GM18870 (cell line): ENCODE measurements at regions not wholly inside any gene's neighbourhood (a gene's known extent, or its start where the extent isn't known, plus 50 kb on each side); places are given as distances from the start of the nearest gene placed in this dataset.
A peak's percentile ranks its signal among the peaks of the same experiment; 100 is the strongest.

Experiments
- ATAC-seq: cut with Tn5 transposase; IDR thresholded peaks from one replicate; pipeline ENCODE4 v1.9.1; 2021; ENCODE audit warnings: moderate library complexity; ENCODE audit not compliant: unreplicated experiment

DNA sequence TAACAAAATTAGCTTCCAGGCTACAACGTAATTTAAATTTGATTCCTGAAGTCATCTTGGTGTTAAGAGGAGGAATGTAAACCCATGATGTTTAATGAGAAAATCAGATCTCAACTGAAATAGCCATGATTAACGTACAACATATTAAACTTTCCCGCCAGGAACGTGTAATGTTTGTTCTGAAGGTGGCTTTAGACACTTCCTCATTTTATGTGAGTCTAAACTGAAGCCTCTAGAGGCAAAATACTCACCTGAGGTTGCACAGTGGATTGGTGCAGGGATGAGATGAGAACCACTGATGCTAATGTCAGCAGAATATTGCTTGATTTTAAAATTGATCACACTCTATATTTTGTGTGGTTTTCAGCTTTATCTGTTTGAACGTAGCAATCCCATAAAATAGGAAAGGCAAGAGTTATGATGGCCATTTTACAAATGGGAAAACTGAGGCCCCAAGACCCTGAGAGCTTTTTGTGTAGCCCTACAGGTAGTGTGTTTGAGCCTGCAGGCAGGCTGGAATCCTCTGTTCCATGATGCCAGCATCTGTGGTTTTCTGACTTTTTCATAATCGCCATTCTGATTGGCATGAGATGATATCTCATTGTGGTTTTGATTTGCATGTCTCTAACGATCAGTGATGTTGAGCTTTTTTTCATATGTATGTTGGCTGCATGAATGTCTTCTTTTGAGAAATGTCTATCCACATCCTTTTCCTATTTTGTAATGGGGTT lies 243.7 kb upstream of the BMPER start:
- ATAC-seq: no peak

DNA sequence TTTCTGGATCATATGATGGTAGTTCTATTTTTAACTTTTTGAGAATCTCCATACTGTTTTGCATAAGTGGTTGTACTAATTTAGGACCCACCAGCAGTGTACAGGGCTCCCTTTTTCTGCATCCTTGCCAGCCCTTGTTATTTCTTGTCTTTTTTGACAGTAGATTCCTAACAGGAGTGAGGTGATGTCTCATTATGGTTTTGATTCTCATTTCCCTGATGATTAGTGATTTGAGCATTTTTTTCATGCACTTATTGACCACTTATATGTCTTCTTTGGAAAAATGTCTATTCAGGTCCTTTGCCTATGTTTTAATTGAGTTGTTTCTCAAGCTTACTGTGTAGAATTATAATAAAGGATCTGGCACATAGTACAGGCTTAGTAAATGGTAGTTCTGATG lies 238.8 kb upstream of the BMPER start:
- no peak for ATAC-seq

DNA sequence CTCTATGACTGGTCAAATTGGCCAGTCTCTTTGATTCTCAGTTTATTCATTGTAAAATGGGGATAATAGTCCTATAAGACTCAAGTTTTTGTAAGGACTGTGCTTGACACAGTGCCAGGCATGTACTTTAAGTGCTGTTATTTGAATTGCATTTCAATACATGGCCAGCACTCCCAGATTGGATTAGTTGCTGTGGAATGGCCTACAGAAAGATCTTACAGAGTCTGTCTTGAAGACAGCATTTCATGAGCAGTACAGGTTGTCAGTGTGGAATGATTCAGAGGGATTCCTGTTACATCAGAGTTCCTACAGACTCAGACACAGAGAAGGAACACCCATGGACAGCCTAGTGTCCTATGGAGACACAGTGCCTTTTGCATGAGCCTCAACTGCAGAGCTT lies 238.1 kb upstream of the BMPER start:
- ATAC-seq: no peak

DNA sequence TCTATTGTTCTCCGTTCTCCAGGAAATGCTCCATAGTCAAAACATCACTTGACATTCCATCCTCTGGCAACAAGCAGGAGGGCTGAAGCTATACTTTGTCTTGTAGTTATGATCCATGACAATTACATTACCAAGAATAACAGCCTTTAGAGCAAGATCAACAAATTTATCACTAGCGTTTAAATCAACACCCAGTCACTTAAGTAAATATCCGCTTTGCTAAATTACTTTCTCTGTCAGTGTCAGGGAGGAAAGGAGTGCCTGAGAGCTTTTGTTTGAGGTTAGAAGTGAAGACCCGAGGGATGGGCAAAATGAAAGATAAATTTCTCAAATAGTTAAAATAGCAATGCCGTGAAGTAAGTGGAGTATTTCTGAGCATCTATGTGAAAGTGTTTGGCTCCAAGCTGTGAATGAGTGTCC lies 236.1 kb upstream of the BMPER start:
- ATAC-seq: no peak

DNA sequence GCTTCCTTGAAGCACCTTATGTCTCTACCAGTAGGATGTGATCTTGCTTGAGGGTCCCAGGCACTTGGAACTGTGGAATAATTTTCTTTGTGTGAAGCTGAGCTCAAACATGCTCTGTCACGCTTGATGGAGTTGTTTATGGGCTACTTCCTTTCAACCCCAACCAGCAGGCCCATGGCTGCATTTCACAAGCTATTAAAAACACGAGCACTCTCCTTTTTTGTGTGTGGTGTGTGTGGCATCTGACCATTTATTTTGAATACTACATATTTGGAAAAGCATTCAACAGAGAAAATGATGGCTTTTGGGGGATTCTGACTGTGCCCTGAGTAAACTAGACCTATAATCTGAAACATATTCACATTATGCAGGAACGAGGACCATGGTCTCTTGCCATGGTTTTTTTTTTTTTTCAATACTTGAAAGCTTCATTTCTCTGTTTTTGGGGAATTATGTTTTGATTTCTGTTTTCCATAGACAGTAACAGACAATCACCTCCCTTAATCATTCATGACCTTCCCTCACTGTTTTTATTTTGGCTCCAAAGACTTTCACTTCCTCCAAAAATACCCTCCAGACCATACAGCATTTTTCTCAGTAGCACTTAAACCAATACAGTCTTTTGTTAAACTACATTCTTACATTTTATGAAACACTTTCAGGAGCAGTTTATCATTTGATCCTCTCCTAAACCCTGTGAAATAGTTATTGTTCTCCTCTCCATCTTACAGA lies 233.6 kb upstream of the BMPER start:
- ATAC-seq: peak; percentile 70

DNA sequence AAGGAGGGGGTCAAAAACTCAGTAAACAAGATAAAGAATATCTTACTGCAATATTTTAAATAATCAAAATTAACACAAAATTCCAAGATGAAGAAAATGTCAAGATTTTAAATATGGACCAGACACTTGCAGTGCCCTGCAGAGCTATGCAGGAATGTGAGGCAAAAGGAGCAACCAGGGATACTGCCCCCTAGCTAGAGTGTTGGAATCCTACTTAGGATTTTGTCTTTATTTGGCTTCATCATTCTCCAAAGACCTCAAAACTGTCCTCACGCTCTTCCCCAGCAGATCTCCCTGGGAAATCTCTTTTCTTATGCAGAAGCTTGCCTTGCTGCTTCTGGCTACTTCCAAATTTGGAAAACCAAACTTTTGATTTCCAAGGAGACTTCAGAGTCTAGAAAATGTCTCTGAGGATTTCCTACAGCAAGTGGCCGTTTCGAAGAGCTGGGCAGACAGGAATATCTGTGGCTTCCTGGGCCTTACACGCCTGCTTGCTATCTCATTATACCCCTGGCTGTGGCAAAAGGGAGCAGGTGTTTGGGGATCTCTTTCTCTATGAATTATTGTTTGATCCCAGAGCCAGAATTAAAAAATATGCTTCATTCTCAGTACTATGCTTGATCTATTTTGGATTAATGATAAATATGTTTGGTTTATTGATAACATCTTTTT lies 232.2 kb upstream of the BMPER start:
- no peak for ATAC-seq

DNA sequence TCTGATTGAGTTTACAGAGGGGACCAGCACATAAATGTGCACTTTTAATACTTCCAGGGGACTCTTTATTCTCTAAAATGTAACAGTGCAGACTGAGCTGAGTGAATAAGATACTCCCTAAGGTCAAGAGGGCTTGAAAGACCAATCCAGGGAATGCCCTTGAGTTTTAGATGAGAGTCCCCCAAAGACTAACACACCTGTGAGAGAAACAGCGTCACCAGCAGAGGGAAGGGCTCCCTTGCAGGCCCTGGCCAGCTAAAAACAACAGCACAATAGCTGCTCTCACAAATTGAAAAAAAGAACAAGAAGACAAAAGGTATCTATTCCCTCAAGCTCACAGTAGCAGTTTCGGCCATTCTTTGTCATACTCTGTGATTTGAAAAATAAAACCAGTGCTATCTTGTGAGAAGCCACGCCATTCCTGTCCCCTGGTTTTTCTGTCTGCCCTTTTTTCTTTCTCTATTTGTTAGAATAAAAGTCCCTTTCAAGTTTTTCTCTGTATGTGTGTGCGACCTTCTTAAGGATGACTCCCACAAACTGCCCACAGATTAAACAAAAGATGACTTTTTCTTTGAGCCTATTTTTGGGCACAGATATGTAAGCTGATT lies 230.4 kb upstream of the BMPER start:
- ATAC-seq: peak; percentile 44

DNA sequence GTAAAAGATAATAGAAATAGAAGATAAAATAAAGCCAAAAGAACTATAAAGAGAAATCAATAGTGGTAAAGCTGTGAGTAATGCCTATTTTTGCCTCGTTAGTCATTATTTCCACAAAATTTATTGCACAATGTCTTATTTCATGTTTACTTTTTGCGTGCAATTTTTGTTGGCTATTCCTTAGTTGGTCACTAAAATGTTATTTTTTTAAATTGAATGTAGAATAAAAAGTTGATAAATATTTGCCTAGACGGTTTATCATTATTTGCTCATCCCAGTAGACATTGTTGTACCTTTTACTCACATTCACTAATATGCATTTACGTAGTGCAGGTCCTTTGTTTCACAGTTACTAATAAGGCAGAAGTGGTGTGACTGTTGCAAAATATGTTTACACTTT lies 227.8 kb upstream of the BMPER start:
- ATAC-seq: no peak

DNA sequence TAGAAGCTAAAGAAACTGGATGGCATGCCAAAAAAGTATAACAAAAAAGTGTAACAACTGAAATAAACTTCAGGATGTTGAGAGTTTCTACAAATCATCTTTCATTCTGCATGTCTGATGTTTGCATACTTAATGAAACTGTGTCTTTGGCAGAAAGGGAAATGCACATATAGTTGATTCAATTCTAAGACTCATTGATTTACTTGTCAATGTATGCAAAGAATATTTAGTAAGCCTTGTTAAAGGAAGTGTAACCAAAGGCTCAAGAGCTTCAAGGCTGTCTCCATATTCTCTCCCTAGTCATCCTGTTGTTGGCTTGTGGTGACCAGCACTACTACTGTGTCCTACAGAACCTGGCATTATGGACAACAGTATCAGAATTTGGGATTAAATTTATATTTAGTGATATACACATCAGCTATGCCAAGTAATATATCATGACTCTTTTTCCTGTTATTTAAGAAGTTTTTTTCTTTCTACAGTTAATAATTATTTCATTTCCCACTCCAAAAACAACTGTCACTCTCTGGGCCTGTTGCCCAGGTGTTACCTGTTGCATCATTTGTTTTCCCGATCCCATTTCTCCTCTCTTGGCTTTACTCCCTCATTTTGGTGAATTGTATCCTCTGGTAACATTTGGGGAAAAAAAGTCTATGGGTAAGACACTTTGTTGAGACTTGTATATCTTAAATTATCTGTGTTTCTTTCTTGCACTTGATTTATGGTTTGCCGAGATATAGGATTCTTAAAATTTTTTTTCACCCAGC lies 226.6 kb upstream of the BMPER start:
- ATAC-seq: no peak

DNA sequence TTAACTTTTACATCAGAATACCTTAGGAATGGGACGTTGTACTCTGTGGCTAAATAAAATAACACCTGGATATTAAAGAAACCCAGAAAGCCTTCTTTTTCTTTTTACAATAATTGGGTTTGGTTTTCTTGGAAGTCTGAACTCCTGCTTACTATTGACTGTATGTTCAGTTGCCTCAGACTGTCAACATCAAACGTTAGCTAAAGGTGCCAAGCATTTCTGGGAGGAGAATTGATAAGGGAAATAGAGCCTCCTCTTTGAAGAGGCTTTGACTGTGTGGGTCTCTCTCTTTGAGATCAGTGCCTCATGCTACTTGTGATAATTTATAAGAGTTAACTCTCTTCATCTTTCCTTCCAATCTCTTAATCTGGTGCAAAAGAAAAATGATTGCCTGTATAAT lies 224.7 kb upstream of the BMPER start:
- no peak for ATAC-seq

DNA sequence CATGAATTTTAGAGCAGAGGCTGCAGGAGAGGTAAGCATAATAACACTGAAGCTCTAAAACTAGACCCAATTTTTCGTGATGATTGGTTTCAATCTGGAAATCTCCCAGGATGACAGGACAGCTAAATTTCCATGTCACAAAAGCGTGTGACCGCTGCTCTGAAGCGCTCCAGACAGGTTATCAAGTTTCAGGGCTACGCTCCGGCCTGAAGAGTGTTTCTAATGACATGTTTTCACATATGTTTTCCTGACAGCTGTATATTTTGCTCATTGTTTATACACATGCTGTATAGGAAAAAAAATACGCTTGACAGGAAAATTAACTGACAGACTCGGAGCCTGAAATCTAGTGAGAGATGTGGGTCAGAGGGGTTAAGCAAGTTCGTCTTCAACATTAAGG lies 219.8 kb upstream of the BMPER start:
- no peak for ATAC-seq

DNA sequence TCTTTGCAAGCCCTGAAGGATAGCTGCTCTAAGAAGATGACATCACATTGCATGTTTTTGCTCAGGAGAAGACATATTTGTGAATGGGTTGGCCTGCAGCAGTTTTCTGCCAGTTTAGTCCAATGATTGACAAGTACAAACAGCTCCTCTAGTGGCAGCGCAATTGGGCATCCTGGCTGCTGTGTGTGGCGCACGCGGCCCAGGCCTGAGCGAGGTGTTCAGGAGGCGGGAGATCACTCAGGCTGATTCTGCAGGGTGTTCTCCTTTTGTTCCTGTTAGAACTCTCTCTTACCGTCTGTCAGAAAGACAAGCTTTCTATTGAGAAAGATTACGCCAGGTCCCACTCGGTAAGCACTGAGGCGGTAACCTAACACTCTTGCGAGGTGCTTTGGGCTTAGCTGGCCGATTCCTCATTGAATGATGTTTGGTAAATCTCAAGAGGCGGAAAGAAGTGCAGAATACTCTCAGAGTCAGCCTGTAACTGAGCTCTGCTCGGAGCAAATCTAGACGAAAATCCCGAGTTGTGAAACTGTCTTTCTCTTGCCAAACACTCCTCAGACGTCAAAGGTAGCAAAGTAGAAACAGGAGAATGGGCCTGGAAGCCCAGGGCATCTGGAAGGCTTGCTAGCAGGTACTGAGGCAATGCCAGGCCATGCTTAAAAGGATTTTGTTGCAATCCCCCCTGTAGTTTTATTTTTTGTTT lies 219.2 kb upstream of the BMPER start:
- no peak for ATAC-seq

DNA sequence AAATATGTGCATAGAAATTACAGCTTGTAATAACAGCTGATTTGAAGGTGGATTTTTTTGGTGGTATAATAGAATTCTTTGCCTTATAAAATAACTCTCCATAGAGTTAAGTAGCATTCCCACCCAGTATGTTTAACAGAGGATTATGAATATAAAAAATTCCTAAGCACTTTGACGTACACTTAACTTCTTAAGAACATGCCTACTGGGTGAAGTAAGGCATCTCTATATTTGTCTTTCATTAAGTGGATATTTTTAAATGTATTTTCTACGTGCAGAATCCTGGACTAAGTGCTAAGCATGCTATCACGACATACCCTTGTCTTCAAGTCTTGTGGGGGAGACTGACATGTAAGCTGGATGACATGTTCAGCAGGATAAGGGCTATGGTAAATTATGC lies 217.7 kb upstream of the BMPER start:
- ATAC-seq: no peak

DNA sequence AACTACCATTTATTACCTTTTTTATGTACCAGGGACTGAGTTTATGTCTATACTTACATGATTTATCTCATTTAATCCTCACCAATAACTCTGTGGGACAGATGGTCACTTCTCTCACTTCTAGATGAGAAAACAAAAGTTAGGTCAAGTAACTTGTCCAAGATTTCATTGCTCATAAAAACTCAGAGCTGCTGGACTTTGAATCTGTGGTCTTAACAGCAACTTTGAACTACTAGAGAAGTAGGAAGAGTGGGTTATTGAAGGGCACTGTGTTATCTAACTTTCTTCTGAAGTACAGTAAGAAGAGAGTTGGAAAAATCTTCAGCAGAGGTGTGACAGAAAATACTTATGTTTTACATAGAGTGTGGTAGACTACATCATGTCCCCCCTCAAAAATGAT lies 214.2 kb upstream of the BMPER start:
- ATAC-seq: no peak

DNA sequence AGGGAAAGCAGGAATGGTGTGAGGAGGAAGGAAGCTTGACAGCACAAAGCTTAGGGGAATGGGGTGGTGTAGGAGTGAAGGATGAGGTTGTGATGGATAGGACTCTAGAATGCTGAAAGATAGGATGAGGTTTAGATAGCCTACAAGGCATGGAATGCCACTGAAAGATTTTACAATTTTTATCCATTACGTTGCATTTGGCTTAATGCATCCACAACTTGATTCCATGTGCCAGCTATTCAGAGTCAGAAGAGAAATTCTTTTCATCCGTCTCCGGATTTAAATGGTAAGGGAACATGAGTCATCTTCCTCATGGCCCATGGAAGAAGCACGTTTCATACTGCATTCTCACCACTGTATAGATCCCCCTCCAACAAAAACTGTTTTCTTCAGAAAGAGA lies 212.4 kb upstream of the BMPER start:
- no peak for ATAC-seq

DNA sequence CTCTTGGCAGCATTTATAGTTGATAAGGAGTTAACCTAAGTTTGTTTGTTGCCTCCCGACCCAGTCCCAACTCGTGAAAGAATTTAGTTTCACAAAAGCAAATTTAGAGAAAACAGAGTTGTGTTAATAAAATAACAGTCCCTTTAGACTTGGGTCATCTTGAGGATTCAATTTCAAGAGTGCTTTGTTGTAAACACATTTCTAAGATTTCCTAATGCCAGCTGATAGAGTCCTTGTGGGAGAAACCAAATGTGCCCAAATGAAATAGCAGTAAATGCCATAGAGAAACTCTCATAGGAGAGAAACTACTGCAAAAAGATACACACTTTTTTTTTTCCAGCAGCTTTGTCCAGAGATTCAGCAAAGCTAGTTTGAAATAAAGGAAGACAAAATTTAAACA lies 211.3 kb upstream of the BMPER start:
- no peak for ATAC-seq

DNA sequence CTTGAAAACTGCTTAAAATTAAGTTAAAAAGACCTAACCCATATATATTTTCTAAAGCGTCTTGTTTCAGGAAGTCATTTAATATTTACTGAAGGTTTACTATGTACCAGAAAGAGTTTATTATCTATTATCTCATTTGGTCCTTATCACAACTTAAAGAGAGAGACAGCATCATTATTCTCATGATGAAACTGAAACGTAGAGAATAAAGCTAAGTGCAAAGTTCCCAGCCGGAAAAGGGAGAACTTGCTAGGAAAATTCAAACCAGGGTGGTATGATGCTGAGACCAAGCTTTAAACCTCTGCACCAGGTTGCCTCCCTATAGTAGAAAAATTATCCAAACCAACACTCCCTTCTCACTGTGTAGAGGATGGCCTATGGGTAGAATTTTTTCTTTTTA lies 207.7 kb upstream of the BMPER start:
- no peak for ATAC-seq

DNA sequence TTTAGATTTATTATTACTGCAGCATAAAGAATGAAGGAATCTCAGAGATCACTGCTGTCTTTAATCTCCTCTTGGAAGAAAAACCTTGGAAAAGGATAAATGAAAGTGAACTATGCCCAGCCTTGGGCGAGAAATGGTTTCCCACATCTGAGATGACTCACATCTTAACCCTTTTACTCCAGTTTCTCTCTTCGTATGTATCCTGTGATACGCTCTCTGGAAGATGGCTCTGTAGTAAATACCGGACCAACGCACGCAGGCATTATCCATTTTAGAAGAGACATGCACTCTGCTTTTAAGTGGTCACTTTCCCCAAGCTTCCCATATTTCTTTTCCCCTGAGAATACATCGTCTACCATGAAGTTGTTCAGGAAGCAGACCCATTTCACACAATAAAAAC lies 207.3 kb upstream of the BMPER start:
- no peak for ATAC-seq

DNA sequence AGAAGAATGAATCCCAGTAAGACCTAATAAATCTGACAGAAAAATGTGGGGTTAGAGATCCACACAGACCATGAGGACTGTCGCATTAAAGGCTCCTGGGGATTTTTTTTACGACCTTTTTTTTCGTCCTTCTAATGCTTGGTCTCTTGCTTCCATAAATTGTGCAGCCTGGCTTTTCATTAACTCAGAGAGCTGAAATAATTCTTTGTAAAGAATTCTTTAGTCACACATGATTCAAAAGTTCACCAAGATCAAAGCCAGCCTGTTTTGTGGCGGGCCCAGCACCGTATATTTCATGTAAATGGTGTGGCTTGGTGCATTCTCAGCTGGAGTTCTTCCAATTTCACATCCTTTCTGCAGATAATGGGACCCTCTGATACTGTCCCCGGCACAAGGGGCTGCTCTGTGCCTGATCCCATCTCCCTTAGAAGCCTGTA lies 206.6 kb upstream of the BMPER start:
- ATAC-seq: no peak
